Ecto neural progenitor cell (in vitro differentiated cells): ENCODE measurements at regions not wholly inside any gene's neighbourhood (a gene's known extent, or its start where the extent isn't known, plus 50 kb on each side); places are given as distances from the start of the nearest gene placed in this dataset.
"Not testable (repeated sequence)": the region's sequence is repeated elsewhere in the genome, so short reads cannot be mapped to it uniquely, and the experiment has no call there.

Experiments
- DNase-seq: peaks from one replicate; pipeline ENCODE4 v3.0.0-alpha.2; 2018; ENCODE audit warnings: low spot score

GRCh38 chr12:67082221-67082620 lies 186.9 kb upstream of the CAND1 start:
- DNase-seq, result no peak

DNA sequence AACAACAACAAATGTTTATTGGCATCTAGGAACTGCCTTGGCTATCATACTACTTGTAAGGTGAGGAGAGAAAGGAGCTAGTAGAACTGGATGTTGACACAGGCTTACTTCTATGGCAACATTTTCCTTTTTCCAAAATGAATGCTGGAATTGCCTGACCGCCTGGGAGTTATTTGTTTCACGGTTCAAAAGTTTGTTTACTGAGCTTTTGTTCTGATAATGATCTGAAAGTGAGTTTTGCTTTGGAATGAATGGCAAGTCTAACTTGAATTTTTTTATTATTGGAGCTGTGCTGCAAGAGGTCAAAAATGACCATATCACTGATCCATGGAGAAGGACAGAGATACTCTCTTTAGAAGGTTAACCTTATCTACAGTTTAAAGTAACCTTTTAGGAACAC lies 183.5 kb upstream of the CAND1 start:
- no peak for DNase-seq

- no peak for DNase-seq
Measured at GRCh38 chr12:67086116-67086515, 183.0 kb upstream of the CAND1 start.

DNA sequence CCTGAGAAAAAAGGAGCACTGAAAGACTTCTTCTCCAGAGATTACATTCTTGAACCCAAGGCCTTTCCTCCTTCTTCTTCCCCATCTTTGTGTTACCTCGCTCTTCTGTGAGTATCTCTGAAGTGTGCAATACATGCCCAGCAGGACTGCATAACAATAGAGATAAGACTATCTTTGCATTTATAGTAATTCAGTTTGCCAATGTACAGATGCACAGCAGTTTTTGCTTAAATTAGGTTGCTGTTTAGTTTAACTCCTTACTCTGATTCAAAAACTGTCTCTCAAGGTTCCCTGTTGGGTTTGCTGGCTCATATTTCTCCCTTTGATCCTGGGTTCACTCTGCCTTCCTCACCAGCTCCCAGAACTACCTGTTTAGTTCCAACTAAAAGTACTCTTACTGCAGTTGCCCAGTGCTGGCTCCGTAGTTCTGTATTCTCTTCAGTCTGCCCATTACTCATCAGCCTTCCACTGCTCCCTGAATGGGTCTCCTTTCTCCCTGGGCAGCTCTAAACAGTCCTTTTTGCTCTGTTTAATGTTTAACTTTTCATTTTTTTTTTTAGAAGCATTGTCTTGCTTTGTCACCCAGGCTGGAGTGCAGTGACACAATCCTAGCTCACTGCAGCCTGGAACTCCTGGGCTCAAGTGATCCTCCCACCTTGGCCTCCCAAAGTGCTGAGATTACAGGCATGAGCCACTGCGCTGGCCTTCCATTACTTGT lies 180.6 kb upstream of the CAND1 start:
- DNase-seq, result no peak

DNA sequence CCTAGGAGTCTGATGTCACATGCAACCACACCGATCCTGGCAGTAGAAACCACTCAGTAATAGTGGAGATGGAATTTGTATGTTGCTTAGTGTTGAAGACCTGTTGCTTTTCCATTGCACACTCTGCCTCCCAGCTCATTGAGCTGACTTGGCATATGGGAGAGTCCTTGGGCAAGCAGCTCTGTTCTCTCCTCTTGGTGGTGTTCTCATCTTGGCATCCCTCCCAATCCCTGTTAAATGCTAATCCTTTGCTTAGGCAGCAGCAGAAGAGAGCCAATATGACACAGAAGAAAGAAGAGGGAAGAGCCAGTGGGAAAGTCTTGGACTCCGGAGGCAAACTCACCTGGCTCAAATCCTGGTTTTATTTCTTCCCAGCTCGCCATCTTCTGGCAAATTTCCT lies 178.0 kb upstream of the CAND1 start:
- no peak for DNase-seq

DNA sequence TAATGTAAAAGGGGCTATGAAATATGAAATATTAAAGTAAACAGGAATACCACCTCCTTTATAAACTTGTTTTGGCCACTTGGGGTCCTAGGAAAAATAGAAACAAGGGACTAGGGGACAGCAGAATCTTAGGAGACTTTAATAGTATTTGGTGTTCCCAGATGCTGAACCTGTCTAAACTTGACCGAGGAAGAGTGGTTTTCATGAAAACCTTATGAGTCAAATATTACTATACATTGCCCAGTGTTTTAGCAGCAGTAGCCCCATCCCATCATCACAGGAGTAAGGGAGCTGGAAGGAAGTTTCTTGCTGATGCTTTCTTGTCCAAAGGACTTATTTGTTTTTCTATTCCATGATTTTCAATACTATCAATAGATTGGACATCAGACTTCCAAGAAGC lies 177.5 kb upstream of the CAND1 start:
- DNase-seq, result no peak

DNA sequence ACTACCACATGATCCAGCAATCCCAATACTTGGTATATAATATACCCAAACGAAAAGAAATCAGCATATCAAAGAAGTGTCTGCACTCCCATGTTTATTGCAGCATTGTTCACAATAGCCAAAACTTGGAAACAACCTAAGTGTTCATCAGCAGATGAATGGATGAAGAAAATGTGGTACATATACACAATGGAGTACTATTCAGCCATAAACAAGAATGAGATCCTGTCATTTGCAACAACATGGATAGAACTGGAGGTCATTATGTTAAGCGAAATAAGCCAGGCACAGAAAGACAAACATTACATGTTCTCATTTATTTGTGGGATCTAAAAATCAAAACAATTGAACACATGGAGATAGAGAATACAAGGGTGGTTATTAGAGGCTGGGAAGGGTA lies 176.2 kb upstream of the CAND1 start:
- DNase-seq, result not testable (repeated sequence)

- DNase-seq, result no peak
Measured at GRCh38 chr12:67096533-67097318, 172.4 kb upstream of the CAND1 start.

GRCh38 chr12:67099858-67100257 lies 169.3 kb upstream of the CAND1 start:
- no peak for DNase-seq

DNA sequence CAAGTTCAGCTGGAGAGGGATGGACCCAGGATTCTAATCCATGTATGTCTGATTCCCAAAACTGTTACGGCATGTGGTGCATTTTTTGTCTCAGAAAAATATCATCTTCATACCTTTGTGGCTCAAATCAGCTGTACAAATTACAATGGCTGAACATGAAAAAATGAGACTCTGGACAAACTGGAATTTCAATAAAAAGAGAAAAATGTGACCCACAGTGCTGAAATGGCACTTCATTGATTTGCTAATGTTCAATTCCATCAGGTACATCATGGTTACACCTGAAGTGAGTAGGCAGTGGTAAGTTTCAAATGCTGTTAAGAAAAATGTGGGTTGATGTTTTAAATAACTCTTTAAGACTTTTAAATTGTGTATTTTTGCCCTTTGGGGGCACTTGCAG lies 165.6 kb upstream of the CAND1 start:
- DNase-seq, result no peak

GRCh38 chr12:67107235-67107634 lies 161.9 kb upstream of the CAND1 start:
- no peak for DNase-seq

- no peak for DNase-seq
Measured at GRCh38 chr12:67107751-67108269, 161.3 kb upstream of the CAND1 start.

- not testable (repeated sequence) for DNase-seq
Measured at GRCh38 chr12:67110345-67110744, 158.8 kb upstream of the CAND1 start.

GRCh38 chr12:67111182-67111581 lies 158.0 kb upstream of the CAND1 start:
- no peak for DNase-seq

- DNase-seq, result no peak
Measured at GRCh38 chr12:67112586-67112985, 156.6 kb upstream of the CAND1 start.

GRCh38 chr12:67116134-67116533 lies 153.0 kb upstream of the CAND1 start:
- no peak for DNase-seq

- no peak for DNase-seq
Measured at GRCh38 chr12:67122584-67122983, 146.6 kb upstream of the CAND1 start.

- no peak for DNase-seq
Measured at GRCh38 chr12:67137256-67137655, 131.9 kb upstream of the CAND1 start.

DNA sequence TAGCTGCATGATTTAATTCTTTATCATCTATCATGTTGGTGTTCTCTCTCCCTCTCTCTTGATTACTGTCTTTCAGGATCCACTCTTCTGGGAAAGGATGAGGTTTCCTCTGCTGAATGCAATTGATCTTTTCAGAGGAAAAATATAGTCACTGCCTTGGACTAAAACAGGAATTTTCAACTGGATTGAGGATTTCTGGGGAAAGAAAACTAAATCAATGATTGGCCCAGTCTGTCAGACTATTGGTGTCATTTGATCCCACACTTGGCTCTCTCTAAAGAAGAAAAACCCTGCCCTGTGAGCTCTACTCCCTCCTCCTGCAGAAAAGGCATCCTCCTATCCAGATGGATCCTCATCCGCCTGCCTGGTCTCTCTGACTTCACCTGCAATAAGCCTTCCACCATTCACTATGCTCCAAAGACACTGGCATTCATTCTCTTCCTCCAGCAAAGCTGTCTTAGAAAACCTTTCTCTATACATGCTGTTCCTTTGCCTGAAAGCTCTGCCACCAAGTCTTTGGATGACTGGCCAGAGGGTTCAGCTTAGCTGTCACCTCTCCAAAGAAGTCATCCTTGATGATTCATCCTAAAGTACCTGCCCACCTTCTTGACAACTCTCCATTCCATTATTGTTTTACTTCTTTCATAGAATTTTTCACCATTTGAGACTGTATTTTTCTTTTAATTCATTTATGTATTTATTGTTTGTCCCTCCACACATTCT lies 127.7 kb upstream of the CAND1 start:
- DNase-seq, result no peak

DNA sequence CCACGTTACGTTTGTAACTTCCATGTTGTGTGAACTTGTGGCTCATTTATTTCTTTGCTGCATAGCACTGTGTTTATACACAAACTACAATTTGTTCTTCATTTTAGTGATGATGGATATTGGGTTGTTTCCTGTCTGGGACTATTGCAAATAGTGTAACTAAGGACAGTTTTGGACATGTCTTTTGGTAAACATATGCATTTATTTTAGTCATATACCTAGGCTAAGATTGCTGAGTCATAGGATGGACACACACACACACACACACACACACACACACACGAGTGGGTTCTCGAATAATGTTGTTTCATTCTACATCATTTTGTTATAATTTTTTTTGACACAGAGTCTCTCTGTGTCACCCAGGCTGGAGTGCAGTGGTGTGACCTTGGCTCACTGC lies 123.5 kb upstream of the CAND1 start:
- no peak for DNase-seq

DNA sequence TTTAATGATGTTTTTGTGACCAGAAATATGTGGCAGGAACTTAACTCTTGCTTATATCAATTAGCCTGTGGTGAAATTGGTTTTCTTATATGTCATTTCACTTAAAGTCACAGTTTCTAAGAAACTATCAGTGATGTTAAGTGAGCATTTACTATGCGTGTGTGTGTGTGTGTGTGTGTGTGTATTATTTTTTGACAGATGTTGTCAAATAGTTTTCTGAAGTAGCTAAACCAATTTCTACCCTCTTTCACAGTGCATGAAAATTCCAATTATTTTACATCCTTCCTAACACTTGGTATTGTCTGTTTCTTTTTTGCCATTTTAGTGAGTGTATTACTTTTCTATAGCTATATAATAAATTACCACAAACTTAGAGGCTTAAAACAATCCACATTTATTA lies 122.1 kb upstream of the CAND1 start:
- no peak for DNase-seq

GRCh38 chr12:67147447-67147846 lies 121.7 kb upstream of the CAND1 start:
- DNase-seq, result no peak

- DNase-seq, result no peak
Measured at GRCh38 chr12:67148265-67148664, 120.9 kb upstream of the CAND1 start.
